ENCODE measurements at regions not wholly inside any gene's neighbourhood (a gene's known extent, or its start where the extent isn't known, plus 50 kb on each side); places are given as distances from the start of the nearest gene placed in this dataset.
"Not testable (repeated sequence)": the region's sequence is repeated elsewhere in the genome, so short reads cannot be mapped to it uniquely, and the experiment has no call there.

DNA sequence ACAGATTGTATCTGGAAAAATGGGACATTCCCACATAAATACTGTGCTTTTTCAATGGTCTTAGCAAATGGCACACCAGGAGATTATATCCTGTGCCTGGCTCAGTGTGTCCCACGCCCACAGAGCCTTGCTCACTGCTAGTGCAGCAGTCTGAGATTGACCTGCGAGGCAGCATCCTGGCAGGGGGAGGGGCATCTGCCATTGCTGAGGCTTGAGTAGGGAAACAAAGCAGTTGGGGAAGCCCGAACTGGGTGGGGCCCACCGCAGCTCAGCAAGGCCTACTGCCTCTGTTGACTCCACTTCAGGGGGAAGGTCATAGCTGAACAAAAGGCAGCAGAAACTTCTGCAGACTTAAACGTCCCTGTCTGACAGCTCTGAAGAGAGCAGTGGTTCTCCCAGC lies 258.7 kb downstream of the LRRC70 start:
- H3K79me1 ChIP-seq (ENCODE audit: low read depth in 1 of 2, low read length in 2 of 2); CTCF ChIA-PET; ATAC-seq (ENCODE audit: low read depth); in situ Hi-C loops (cut with MboI; ENCODE audit: low sequenced_read_pairs); H2AK5ac ChIP-seq (ENCODE audit: low read depth, low read length); H3K4ac ChIP-seq (ENCODE audit: low read depth, low read length); H3K4me3 ChIP-seq (ENCODE audit: insufficient read depth, low read depth, low read length); H3K18ac ChIP-seq (ENCODE audit: low read depth, low read length); H3K14ac ChIP-seq (replicated peaks; ENCODE audit: low read depth, low read length); dilution Hi-C loops (cut with HindIII; ENCODE audit: low sequenced_read_pairs, unreplicated experiment); H3K9me3 ChIP-seq (ENCODE audit: control insufficient read depth, insufficient read depth, low read length); H3K4me2 ChIP-seq (ENCODE audit: low read depth, low read length); H2BK15ac ChIP-seq (ENCODE audit: low read depth, low read length); BruUV-seq (replicated peaks); H3K9ac ChIP-seq (ENCODE audit: low read depth, low read length); H4K8ac ChIP-seq (ENCODE audit: low read depth in 2 of 2, low read length in 2 of 2); intact Hi-C loops (cut with micrococcal nuclease); DNase-seq; H4K5ac ChIP-seq (ENCODE audit: low read depth, low read length); H3K27me3 ChIP-seq (ENCODE audit: control insufficient read depth, insufficient read depth, low read length); H2AK9ac ChIP-seq (replicated peaks; ENCODE audit: low read depth, low read length, poor library complexity); H3K36me3 ChIP-seq (ENCODE audit: control insufficient read depth, insufficient read depth, low read length); H4K20me1 ChIP-seq (ENCODE audit: insufficient read depth, low read length); H3K56ac ChIP-seq (ENCODE audit: extremely low read depth, insufficient read depth, low read length); POLR2A ChIA-PET (ENCODE audit: unreplicated experiment); H3K27ac ChIP-seq (ENCODE audit: insufficient read depth, low read length); H2BK120ac ChIP-seq (ENCODE audit: low read depth, low read length); H3K23ac ChIP-seq (ENCODE audit: low read depth, low read length); H2BK20ac ChIP-seq (ENCODE audit: low read depth, low read length); H3K4me1 ChIP-seq (ENCODE audit: control insufficient read depth, insufficient read depth, low read length); H2BK5ac ChIP-seq (ENCODE audit: low read depth, low read length, poor library complexity, severe bottlenecking); H3K9me1 ChIP-seq (ENCODE audit: insufficient read depth, low read length); H2AFZ ChIP-seq (replicated peaks; ENCODE audit: low read length, poor library complexity); H4K91ac ChIP-seq (ENCODE audit: insufficient read depth, low read depth, low read length): not testable (repeated sequence)
- WGBS, 2 experiments (ENCODE audit: extremely low coverage in 2 of 2, insufficient read length in 1 of 2) = 27% methylated on average over 2 of the region's 5 CpGs; no CpG with 5 or more reads in 1 of the 2 experiments

Data from IMR-90 (cell line).